Panc1 (cell line): ENCODE measurements at regions not wholly inside any gene's neighbourhood (a gene's known extent, or its start where the extent isn't known, plus 50 kb on each side); places are given as distances from the start of the nearest gene placed in this dataset.

Experiments used
- CTCF ChIP-seq: fragments of 450-650 bp; IDR thresholded peaks from 2 replicates; pipeline ENCODE4 v1.5.1; 2017; ENCODE audit warnings: mild to moderate bottlenecking
- POLR2AphosphoS5 ChIP-seq: IDR thresholded peaks from 2 replicates; pipeline ENCODE4 v1.6.1; 2012; ENCODE audit warnings: mild to moderate bottlenecking, low read depth, low read length, moderate library complexity
- REST ChIP-seq, 2 experiments: IDR thresholded peaks; 2 replicates each; pipeline ENCODE4 v1.6.1; 2011 to 2012; ENCODE audit warnings: low read depth in 2 of 2, control low read depth in 1 of 2, low read length in 1 of 2, mild to moderate bottlenecking in 1 of 2, moderate library complexity in 1 of 2; ENCODE audit not compliant: insufficient read depth in 1 of 2

DNA sequence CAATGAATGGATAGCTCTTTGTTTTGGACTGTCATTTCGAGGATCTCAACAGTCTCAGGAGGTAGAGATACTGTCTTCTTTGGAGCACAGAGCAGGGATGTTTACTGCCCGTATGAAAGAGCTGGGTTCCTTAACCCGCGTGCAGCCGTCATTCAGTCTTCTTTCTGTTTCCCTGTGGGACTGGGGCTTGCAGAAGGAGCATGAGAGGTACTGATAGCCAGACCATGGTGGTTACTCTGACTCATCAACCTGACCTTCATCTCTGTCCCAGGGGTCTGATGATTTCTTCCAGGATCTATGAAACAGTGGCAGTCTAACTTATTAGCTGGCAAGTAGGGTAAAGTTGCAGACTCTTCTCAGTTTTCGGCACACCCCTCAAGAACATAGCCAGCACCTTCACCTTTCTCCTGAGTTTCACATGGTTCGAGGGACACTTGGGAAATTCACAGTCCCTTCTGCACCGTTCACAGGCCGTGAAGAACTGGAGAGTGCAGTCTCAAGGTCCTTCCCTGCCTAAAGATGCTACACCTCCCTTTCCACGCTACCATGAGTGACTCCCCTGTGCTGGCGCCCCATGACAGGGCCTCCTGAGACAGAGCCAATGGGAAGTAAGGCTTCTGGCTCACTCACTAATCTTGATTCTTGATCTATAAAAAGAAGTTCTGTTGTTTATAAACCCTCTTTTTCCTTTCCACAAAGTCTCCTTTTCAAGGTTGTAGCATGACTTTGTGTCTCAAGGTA is 226.2 kb downstream of the MC4R start:
- TF ChIP-seq CTCF: no peak
- TF ChIP-seq POLR2AphosphoS5: no peak
- no peak for TF ChIP-seq REST (IDR thresholded peaks at IDR 0.05; ENCODE audit: insufficient read depth in 1 of 2, low read depth in 2 of 2, low read length in 1 of 2)
